Stimulated activated CD4-positive, alpha-beta T cell treated with anti-CD3 and anti-CD28 coated beads, Interleukin-15, amount 100 ng/mL, for 24 hours (primary cell): ENCODE measurements at regions not wholly inside any gene's neighbourhood (a gene's known extent, or its start where the extent isn't known, plus 50 kb on each side); places are given as distances from the start of the nearest gene placed in this dataset.
"Not testable (repeated sequence)": the region's sequence is repeated elsewhere in the genome, so short reads cannot be mapped to it uniquely, and the experiment has no call there.

Experiments used
- DNase-seq: peaks from one replicate; pipeline ENCODE4 v3.0.0-alpha.2; 2020

GRCh38 chr13:87986639-87987250 lies 315.6 kb downstream of the SLITRK5 start:
- no peak for DNase-seq

- no peak for DNase-seq
These were observed 326.9 kb downstream of the SLITRK5 start for GRCh38 chr13:87998081-87998480.

- no peak for DNase-seq
These were observed 328.1 kb downstream of the SLITRK5 start for GRCh38 chr13:87999240-87999700.

- DNase-seq, result no peak
These were observed 328.6 kb downstream of the SLITRK5 start for GRCh38 chr13:87999788-88000187.

- no peak for DNase-seq
These were observed 329.1 kb downstream of the SLITRK5 start for GRCh38 chr13:88000239-88000638.

- DNase-seq, result no peak
These were observed 329.6 kb downstream of the SLITRK5 start for GRCh38 chr13:88000787-88001186.

GRCh38 chr13:88005188-88005587 lies 334.0 kb downstream of the SLITRK5 start:
- DNase-seq, result no peak

- no peak for DNase-seq
These were observed 343.4 kb downstream of the SLITRK5 start for GRCh38 chr13:88014527-88014926.

- no peak for DNase-seq
These were observed 351.4 kb downstream of the SLITRK5 start for GRCh38 chr13:88022431-88023208.

GRCh38 chr13:88026241-88026640 lies 355.1 kb downstream of the SLITRK5 start:
- no peak for DNase-seq

GRCh38 chr13:88031980-88032559 lies 360.9 kb downstream of the SLITRK5 start:
- DNase-seq, result no peak

GRCh38 chr13:88036205-88036604 lies 365.0 kb downstream of the SLITRK5 start:
- not testable (repeated sequence) for DNase-seq

- no peak for DNase-seq
These were observed 371.3 kb downstream of the SLITRK5 start for GRCh38 chr13:88042489-88042888.

GRCh38 chr13:88051746-88052482 lies 380.7 kb downstream of the SLITRK5 start:
- no peak for DNase-seq

- DNase-seq, result no peak
These were observed 392.6 kb downstream of the SLITRK5 start for GRCh38 chr13:88063741-88064140.

- DNase-seq, result no peak
These were observed 395.7 kb downstream of the SLITRK5 start for GRCh38 chr13:88066847-88067246.

GRCh38 chr13:88068316-88068715 lies 397.1 kb downstream of the SLITRK5 start:
- no peak for DNase-seq

GRCh38 chr13:88068975-88069374 lies 397.8 kb downstream of the SLITRK5 start:
- peak; percentile 13 for DNase-seq

GRCh38 chr13:88071371-88071770 lies 400.2 kb downstream of the SLITRK5 start:
- DNase-seq, result no peak

- DNase-seq, result no peak
These were observed 403.8 kb downstream of the SLITRK5 start for GRCh38 chr13:88074794-88075510.

GRCh38 chr13:88085036-88085435 lies 413.9 kb downstream of the SLITRK5 start:
- DNase-seq, result no peak

GRCh38 chr13:88086577-88086976 lies 415.4 kb downstream of the SLITRK5 start:
- no peak for DNase-seq

GRCh38 chr13:88097541-88097940 lies 426.4 kb downstream of the SLITRK5 start:
- no peak for DNase-seq
